ENCODE measurements at regions not wholly inside any gene's neighbourhood (a gene's known extent, or its start where the extent isn't known, plus 50 kb on each side); places are given as distances from the start of the nearest gene placed in this dataset.

GRCh38 chr18:45136381-45137086 lies 455.8 kb downstream of the SETBP1 start:
- Mint-ChIP-seq H3K4me1 (no peaks in the 10 kb centered on the region), H3K36me3 (peaks cover 3% of the 10 kb centered on the region), H3K9me3 (peaks cover 29% of the 10 kb centered on the region), H3K4me3 (no peak overlapping the region), H3K27me3 (ENCODE audit: low read depth) (no peaks in the 10 kb centered on the region), H3K27ac (no peak overlapping the region)
- TF ChIP-seq CTCF (IDR thresholded peaks at IDR 0.05; ENCODE audit: unreplicated experiment) = no peak
- no peak for DNase-seq (ENCODE audit: low spot score in 2 of 2, unreplicated experiment in 2 of 2)

- DNase-seq (ENCODE audit: low spot score in 2 of 2, unreplicated experiment in 2 of 2) = no peak
- H3K4me3 Mint-ChIP-seq = no peak overlapping the region
Observed at GRCh38 chr18:45137087-45137419, 456.4 kb downstream of the SETBP1 start.

GRCh38 chr18:45139478-45139877 lies 458.8 kb downstream of the SETBP1 start:
- DNase-seq (ENCODE audit: low spot score in 2 of 2, unreplicated experiment in 2 of 2) = no peak
- Mint-ChIP-seq H3K4me3 (no peak overlapping the region), H3K9me3 (peaks cover 31% of the 10 kb centered on the region), H3K27ac (no peak overlapping the region), H3K27me3 (ENCODE audit: low read depth) (no peaks in the 10 kb centered on the region), H3K36me3 (peaks cover 3% of the 10 kb centered on the region), H3K4me1 (no peaks in the 10 kb centered on the region)
- TF ChIP-seq CTCF (IDR thresholded peaks at IDR 0.05; ENCODE audit: unreplicated experiment) = no peak

More at GRCh38 chr18:45137087-45137419, 456.4 kb downstream of the SETBP1 start:
- Mint-ChIP-seq H3K27ac (no peak overlapping the region), H3K27me3 (ENCODE audit: low read depth) (no peaks in the 10 kb centered on the region), H3K9me3 (peaks cover 32% of the 10 kb centered on the region), H3K36me3 (peaks cover 3% of the 10 kb centered on the region), H3K4me1 (no peaks in the 10 kb centered on the region)
- TF ChIP-seq CTCF (IDR thresholded peaks at IDR 0.05; ENCODE audit: unreplicated experiment) = no peak

GRCh38 chr18:45142868-45143267 lies 462.2 kb downstream of the SETBP1 start:
- Mint-ChIP-seq H3K9me3 (peaks cover 38% of the 10 kb centered on the region), H3K4me1 (no peaks in the 10 kb centered on the region), H3K36me3 (peaks cover 3% of the 10 kb centered on the region), H3K4me3 (no peak overlapping the region), H3K27me3 (ENCODE audit: low read depth) (no peaks in the 10 kb centered on the region), H3K27ac (no peak overlapping the region)
- no peak for TF ChIP-seq CTCF (IDR thresholded peaks at IDR 0.05; ENCODE audit: unreplicated experiment)
- no peak for DNase-seq (ENCODE audit: low spot score in 2 of 2, unreplicated experiment in 2 of 2)

GRCh38 chr18:45149712-45150111 lies 465.6 kb upstream of the SLC14A2 start:
- no peaks in the 10 kb centered on the region for H3K27me3 Mint-ChIP-seq (ENCODE audit: low read depth)

More at GRCh38 chr18:45149712-45150111, 465.6 kb upstream of the SLC14A2 start:
- H3K9me3 Mint-ChIP-seq = peaks cover 7% of the 10 kb centered on the region
- H3K27ac Mint-ChIP-seq = no peak overlapping the region
- H3K4me1 Mint-ChIP-seq = no peaks in the 10 kb centered on the region
- no peak overlapping the region for H3K4me3 Mint-ChIP-seq
- TF ChIP-seq CTCF (IDR thresholded peaks at IDR 0.05; ENCODE audit: unreplicated experiment) = no peak
- no peak for DNase-seq (ENCODE audit: low spot score in 2 of 2, unreplicated experiment in 2 of 2)
- H3K36me3 Mint-ChIP-seq = no peaks in the 10 kb centered on the region

Measured in mesothelial cell of epicardium (in vitro differentiated cells).